ENCODE measurements at regions not wholly inside any gene's neighbourhood (a gene's known extent, or its start where the extent isn't known, plus 50 kb on each side); places are given as distances from the start of the nearest gene placed in this dataset.
"Not testable (repeated sequence)": the region's sequence is repeated elsewhere in the genome, so short reads cannot be mapped to it uniquely, and the experiment has no call there.

GRCh38 chr1:57612833-57613232 lies 189.0 kb upstream of the DAB1 start:
- DNase-seq (ENCODE audit: low read depth in 4 of 4, low spot score in 1 of 4) = no peak

GRCh38 chr1:57605933-57606332 lies 182.1 kb upstream of the DAB1 start:
- no peak for DNase-seq (ENCODE audit: low read depth in 4 of 4, low spot score in 1 of 4)

GRCh38 chr1:57603696-57604095 lies 179.8 kb upstream of the DAB1 start:
- DNase-seq (ENCODE audit: low read depth in 4 of 4, low spot score in 1 of 4) = no peak

- no peak for DNase-seq (ENCODE audit: low read depth in 4 of 4, low spot score in 1 of 4)
These were observed 176.6 kb upstream of the DAB1 start for GRCh38 chr1:57600424-57600823.

GRCh38 chr1:57599236-57599994 lies 175.6 kb upstream of the DAB1 start:
- no peak for DNase-seq (ENCODE audit: low read depth in 4 of 4, low spot score in 1 of 4)

- DNase-seq (ENCODE audit: low read depth in 4 of 4, low spot score in 1 of 4) = no peak
These were observed 173.2 kb upstream of the DAB1 start for GRCh38 chr1:57597036-57597435.

- DNase-seq (ENCODE audit: low read depth in 4 of 4, low spot score in 1 of 4) = no peak
These were observed 170.1 kb upstream of the DAB1 start for GRCh38 chr1:57594002-57594401.

GRCh38 chr1:57591842-57592241 lies 168.0 kb upstream of the DAB1 start:
- DNase-seq (ENCODE audit: low read depth in 4 of 4, low spot score in 1 of 4) = no peak

- DNase-seq (ENCODE audit: low read depth in 4 of 4, low spot score in 1 of 4) = no peak
These were observed 167.1 kb upstream of the DAB1 start for GRCh38 chr1:57590978-57591377.

- no peak for DNase-seq (ENCODE audit: low read depth in 4 of 4, low spot score in 1 of 4)
These were observed 163.0 kb upstream of the DAB1 start for GRCh38 chr1:57586842-57587241.

- DNase-seq (ENCODE audit: low read depth in 4 of 4, low spot score in 1 of 4) = no peak
These were observed 154.8 kb upstream of the DAB1 start for GRCh38 chr1:57578680-57579079.

- DNase-seq (ENCODE audit: low read depth in 4 of 4, low spot score in 1 of 4) = no peak
These were observed 154.2 kb upstream of the DAB1 start for GRCh38 chr1:57578099-57578498.

GRCh38 chr1:57576756-57577155 lies 152.9 kb upstream of the DAB1 start:
- no peak for DNase-seq (ENCODE audit: low read depth in 4 of 4, low spot score in 1 of 4)

GRCh38 chr1:57572016-57572415 lies 148.2 kb upstream of the DAB1 start:
- no peak for DNase-seq (ENCODE audit: low read depth in 4 of 4, low spot score in 1 of 4)

- not testable (repeated sequence) for DNase-seq (ENCODE audit: low read depth in 4 of 4, low spot score in 1 of 4)
These were observed 134.2 kb upstream of the DAB1 start for GRCh38 chr1:57558066-57558465.

- DNase-seq (ENCODE audit: low read depth in 4 of 4, low spot score in 1 of 4) = no peak
These were observed 129.8 kb upstream of the DAB1 start for GRCh38 chr1:57553666-57554065.

GRCh38 chr1:57551476-57551875 lies 127.6 kb upstream of the DAB1 start:
- DNase-seq (ENCODE audit: low read depth in 4 of 4, low spot score in 1 of 4) = no peak

- no peak for DNase-seq (ENCODE audit: low read depth in 4 of 4, low spot score in 1 of 4)
These were observed 126.2 kb upstream of the DAB1 start for GRCh38 chr1:57550092-57550491.

- no peak for DNase-seq (ENCODE audit: low read depth in 4 of 4, low spot score in 1 of 4)
These were observed 125.4 kb upstream of the DAB1 start for GRCh38 chr1:57549300-57549699.

- no peak for DNase-seq (ENCODE audit: low read depth in 4 of 4, low spot score in 1 of 4)
These were observed 122.9 kb upstream of the DAB1 start for GRCh38 chr1:57546549-57547330.

- DNase-seq (ENCODE audit: low read depth in 4 of 4, low spot score in 1 of 4) = no peak
These were observed 120.5 kb upstream of the DAB1 start for GRCh38 chr1:57544345-57544744.

GRCh38 chr1:57536749-57537423 lies 113.0 kb upstream of the DAB1 start:
- no peak for DNase-seq (ENCODE audit: low read depth in 4 of 4, low spot score in 1 of 4)

Measured in stimulated activated CD4-positive, alpha-beta T cell treated with anti-CD3 and anti-CD28 coated beads, Interleukin-1b, Interleukin-23, amount 100 ng/mL, for 24 hours (primary cell).